ENCODE measurements at regions not wholly inside any gene's neighbourhood (a gene's known extent, or its start where the extent isn't known, plus 50 kb on each side); places are given as distances from the start of the nearest gene placed in this dataset.

GRCh38 chr1:214220891-214221290 is 60.1 kb upstream of the SMYD2 start:
- TF ChIP-seq CTCF (IDR thresholded peaks at IDR 0.05; ENCODE audit: borderline replicate concordance, extremely low read depth, low read length, poor library complexity, severe bottlenecking) (no peak), EZH2 (IDR thresholded peaks at IDR 0.05; ENCODE audit: borderline replicate concordance, low read depth, low read length, severe bottlenecking) (no peak)

Measured in DND-41 (cell line).